NOMO-1 (cell line): ENCODE measurements at regions not wholly inside any gene's neighbourhood (a gene's known extent, or its start where the extent isn't known, plus 50 kb on each side); places are given as distances from the start of the nearest gene placed in this dataset.
"Not testable (repeated sequence)": the region's sequence is repeated elsewhere in the genome, so short reads cannot be mapped to it uniquely, and the experiment has no call there.

ENCODE experiments used
- DNase-seq, 2 experiments: peaks; one replicate each; lab custom pipeline; 2025; ENCODE audit not compliant: unreplicated experiment in 2 of 2; lab: John Stamatoyannopoulos, UW

- no peak for DNase-seq
These were observed 82.3 kb upstream of the PLCB4 start for GRCh38 chr20:8986631-8987030.

GRCh38 chr20:8990770-8991169 lies 78.1 kb upstream of the PLCB4 start:
- DNase-seq, result no peak

GRCh38 chr20:8994045-8994444 lies 74.8 kb upstream of the PLCB4 start:
- DNase-seq, result no peak

GRCh38 chr20:8995761-8996160 lies 73.1 kb upstream of the PLCB4 start:
- no peak for DNase-seq

DNA sequence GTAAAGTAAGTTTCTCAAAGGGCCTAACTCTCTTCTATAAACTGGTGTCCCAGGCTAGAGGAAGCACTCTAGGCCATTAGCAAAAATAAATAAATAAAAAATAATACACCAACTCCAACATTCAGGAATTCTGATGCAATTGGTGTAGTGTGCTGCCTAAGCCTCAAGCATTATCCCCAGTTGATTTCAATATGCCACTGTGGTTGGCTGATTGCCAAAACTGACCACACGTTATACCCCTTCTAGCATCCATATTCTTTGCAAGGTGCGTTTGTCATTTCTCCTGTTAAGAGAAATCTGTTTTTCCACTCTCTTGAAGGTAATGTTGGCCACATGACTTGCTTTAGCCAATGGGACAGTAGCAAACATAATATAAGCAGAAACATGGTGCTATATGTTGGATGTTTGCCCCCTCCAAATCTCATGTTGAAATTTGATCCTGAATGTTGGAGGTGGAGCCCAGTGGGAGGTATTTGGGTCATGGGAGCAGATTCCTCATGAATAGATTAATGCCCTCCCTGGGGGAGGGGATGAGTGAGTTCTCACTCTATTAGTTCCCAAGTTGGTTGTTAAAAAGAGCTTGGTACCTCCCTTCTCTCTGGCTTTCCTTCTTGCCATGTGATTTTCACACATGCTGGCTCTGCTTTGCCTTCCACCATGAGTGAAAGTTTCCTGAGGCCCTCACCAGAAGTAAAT lies 71.9 kb upstream of the PLCB4 start:
- DNase-seq, result no peak

GRCh38 chr20:8997701-8998117 lies 71.2 kb upstream of the PLCB4 start:
- no peak for DNase-seq

DNA sequence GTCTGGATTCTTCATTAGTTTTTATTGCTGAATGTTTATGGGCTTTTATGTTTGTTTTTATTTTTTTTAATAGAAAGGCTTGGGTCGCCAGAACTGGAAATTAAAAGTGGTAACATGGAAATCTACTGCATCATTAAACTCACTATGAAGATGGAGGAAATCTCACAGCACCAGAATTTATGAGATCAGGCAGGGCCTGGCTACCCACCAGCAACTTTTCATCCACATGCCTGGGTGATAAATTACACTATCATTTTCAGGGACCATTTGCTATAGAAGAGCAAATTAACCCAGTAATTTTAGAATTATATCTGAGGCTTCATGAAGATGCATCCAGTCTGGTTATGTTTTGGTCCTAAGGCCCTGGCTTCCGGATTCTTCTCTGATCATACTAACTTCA lies 57.8 kb upstream of the PLCB4 start:
- DNase-seq, result no peak

DNA sequence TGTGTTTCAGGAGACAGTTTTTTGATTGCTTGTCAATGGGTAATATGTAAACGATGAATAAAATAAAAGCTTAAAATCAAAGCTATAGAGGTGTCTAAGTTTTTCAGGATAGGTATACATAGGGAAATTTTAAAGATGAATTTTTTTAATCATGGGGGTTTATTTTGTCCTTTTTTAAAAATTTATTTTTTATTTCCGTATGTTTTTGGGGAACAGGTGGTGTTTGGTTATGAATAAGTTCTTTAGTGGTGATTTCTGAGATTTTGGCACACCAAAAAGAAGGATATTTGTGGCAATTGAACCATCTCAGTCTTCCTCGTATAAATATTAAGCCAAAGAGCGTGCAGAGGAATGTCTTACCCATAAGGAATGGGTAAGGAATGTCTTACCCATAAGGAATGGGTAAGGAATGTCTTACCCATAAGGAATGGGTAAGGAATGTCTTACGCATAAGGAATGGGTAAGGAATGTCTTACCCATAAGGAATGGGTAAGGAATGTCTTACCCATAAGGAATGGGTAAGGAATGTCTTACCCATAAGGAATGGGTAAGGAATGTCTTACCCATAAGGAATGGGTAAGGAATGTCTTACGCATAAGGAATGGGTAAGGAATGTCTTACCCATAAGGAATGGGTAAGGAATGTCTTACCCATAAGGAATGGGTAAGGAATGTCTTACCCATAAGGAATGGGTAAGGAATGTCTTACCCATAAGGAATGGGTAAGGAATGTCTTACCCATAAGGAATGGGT lies 53.5 kb upstream of the PLCB4 start:
- not testable (repeated sequence) for DNase-seq

GRCh38 chr20:9015984-9016324 lies 52.9 kb upstream of the PLCB4 start:
- no peak for DNase-seq

GRCh38 chr20:9018346-9018745 lies 50.5 kb upstream of the PLCB4 start:
- DNase-seq, result no peak
